ENCODE measurements at regions not wholly inside any gene's neighbourhood (a gene's known extent, or its start where the extent isn't known, plus 50 kb on each side); places are given as distances from the start of the nearest gene placed in this dataset.

GRCh38 chr12:113726254-113726819 lies 239.8 kb downstream of the RBM19 start:
- no peak overlapping the region for H3K4me3 ChIP-seq (ENCODE audit: low read length)
- DNase-seq (ENCODE audit: low read depth), result no peak
- TF ChIP-seq, protein P1, sequence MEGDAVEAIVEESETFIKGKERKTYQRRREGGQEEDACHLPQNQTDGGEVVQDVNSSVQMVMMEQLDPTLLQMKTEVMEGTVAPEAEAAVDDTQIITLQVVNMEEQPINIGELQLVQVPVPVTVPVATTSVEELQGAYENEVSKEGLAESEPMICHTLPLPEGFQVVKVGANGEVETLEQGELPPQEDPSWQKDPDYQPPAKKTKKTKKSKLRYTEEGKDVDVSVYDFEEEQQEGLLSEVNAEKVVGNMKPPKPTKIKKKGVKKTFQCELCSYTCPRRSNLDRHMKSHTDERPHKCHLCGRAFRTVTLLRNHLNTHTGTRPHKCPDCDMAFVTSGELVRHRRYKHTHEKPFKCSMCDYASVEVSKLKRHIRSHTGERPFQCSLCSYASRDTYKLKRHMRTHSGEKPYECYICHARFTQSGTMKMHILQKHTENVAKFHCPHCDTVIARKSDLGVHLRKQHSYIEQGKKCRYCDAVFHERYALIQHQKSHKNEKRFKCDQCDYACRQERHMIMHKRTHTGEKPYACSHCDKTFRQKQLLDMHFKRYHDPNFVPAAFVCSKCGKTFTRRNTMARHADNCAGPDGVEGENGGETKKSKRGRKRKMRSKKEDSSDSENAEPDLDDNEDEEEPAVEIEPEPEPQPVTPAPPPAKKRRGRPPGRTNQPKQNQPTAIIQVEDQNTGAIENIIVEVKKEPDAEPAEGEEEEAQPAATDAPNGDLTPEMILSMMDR (conservative IDR thresholded peaks at IDR 0.05; ENCODE audit: low read depth, low read length), result no peak

DNA sequence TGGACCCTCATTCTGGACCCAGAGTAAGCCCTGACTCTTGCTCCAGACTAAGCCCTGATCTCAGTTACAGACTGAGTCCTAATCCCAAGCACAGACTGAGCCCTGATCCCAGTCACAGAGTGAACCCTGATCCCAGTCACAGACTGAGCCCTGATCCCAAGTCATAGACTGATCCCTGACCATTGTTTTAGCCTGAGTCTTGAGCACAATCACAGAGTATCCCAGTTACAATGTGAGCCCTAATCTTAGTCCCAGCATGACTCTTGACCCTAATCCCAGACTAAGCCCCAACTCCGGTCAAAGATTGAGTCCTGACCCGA lies 240.6 kb downstream of the RBM19 start:
- H3K4me3 ChIP-seq (ENCODE audit: low read length), result no peak overlapping the region
- DNase-seq (ENCODE audit: low read depth), result no peak
- TF ChIP-seq, protein P1 (conservative IDR thresholded peaks at IDR 0.05; ENCODE audit: low read depth, low read length), result no peak

DNA sequence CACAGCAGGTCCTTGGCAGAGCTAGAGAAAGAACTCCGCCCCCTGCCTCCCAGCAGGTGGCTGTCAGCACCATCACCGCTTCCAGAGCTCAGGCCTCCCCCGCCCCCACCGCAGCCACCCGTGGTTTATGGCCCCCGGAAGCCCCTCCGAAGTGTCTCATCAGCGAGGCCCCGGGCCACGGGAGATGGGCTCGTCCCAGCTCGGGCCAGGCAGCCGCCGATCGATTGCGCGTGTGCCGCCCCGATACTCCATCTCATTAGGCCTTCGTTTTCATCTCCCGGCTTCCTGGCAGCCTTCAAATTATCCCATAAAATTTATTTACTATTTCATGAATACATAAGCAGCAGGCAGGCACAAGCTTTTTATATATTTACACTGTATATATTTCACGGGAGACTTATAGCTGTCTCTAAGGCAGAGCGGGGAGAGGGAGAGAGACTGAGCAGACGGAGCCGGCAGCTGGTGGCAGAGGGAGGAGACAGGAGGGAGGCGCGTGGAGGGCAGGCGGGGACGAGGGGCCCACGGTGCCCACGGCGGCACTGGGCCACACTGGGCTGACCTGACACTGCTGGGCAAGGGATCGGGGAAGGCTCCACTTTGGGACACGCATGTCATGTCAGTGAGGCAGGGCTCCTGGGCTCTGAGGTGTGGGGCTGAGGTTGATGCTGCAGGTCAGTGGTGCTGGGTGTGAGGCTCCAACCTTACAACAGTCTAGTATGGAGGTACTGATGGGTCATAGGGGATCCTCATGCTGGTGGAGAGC lies 241.2 kb downstream of the RBM19 start:
- DNase-seq (ENCODE audit: low read depth), result no peak
- TF ChIP-seq, protein P1 (conservative IDR thresholded peaks at IDR 0.05; ENCODE audit: low read depth, low read length), result no peak
- no peak overlapping the region for H3K4me3 ChIP-seq (ENCODE audit: low read length)

DNA sequence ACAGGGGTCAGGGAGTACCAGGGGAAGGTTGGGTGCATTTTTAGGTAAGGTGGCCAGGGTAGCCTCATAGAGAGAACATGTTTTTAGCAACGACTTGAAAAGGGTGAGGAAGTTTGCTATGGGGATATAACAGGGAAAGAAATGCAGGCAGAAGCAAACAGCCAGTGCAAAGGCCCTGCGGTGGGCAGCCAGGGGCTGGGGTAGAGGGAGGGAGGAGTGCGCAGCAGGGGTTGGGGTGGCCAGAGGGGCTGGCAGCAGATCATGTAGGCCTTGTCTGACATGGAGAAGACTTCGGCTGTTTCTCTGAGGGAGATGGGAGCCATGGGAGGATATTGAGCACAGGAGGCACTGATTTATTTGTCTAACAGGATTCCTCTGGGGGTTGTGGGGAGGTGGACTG lies 242.5 kb downstream of the RBM19 start:
- H3K4me3 ChIP-seq (ENCODE audit: low read length), result no peak overlapping the region
- TF ChIP-seq, protein P1 (conservative IDR thresholded peaks at IDR 0.05; ENCODE audit: low read depth, low read length), result no peak
- no peak for DNase-seq (ENCODE audit: low read depth)

GRCh38 chr12:113722747-113723146 lies 243.4 kb downstream of the RBM19 start:
- no peak overlapping the region for H3K4me3 ChIP-seq (ENCODE audit: low read length)
- DNase-seq (ENCODE audit: low read depth), result no peak
- TF ChIP-seq, protein P1 (conservative IDR thresholded peaks at IDR 0.05; ENCODE audit: low read depth, low read length), result no peak

GRCh38 chr12:113720629-113721028 lies 245.5 kb downstream of the RBM19 start:
- no peak for DNase-seq (ENCODE audit: low read depth)
- H3K4me3 ChIP-seq (ENCODE audit: low read length), result no peak overlapping the region
- TF ChIP-seq, protein P1 (conservative IDR thresholded peaks at IDR 0.05; ENCODE audit: low read depth, low read length), result no peak
